Upper lobe of left lung (tissue), 4 donors: ENCODE measurements at regions not wholly inside any gene's neighbourhood (a gene's known extent, or its start where the extent isn't known, plus 50 kb on each side); places are given as distances from the start of the nearest gene placed in this dataset.

Source experiments
- CTCF ChIP-seq, 6 experiments: fragments of 450-650 bp in 4 of 6; fragments of 200-600 bp in 2 of 6; sonication (generic) in 2 of 6; IDR thresholded peaks; one replicate each; pipeline ENCODE4 v1.5.1; 2016 to 2019; ENCODE audit warnings: antibody characterized with exemption in 6 of 6
- POLR2AphosphoS5 ChIP-seq, 2 donors: sonication (generic); formaldehyde crosslinking; IDR thresholded peaks; one replicate each; pipeline ENCODE4 v1.5.1; 2017; ENCODE audit warnings: antibody characterized with exemption in 2 of 2

GRCh38 chr2:236638707-236639106, 69.1 kb downstream of the ACKR3 start:
- TF ChIP-seq POLR2AphosphoS5 (IDR thresholded peaks at IDR 0.05) (no peak), CTCF (IDR thresholded peaks at IDR 0.05) (no peak)
